Mammary epithelial cell (primary cell): ENCODE measurements at regions not wholly inside any gene's neighbourhood (a gene's known extent, or its start where the extent isn't known, plus 50 kb on each side); places are given as distances from the start of the nearest gene placed in this dataset.

Experiments
- CTCF ChIP-seq, 2 donors: IDR thresholded peaks in 1 of 2; conservative IDR thresholded peaks in 1 of 2; 2 replicates each; pipeline ENCODE4 v1.5.1; 2011 to 2012; ENCODE audit warnings: inconsistent platforms in 2 of 2, low read length in 2 of 2, mild to moderate bottlenecking in 2 of 2, control low read depth in 1 of 2, low read depth in 1 of 2; ENCODE audit not compliant: insufficient read depth in 1 of 2; ENCODE audit errors: extremely low read depth in 1 of 2
- EZH2 ChIP-seq: IDR thresholded peaks from 2 replicates; pipeline ENCODE4 v1.6.1; 2012; ENCODE audit warnings: low read length, inconsistent platforms, borderline replicate concordance

GRCh38 chr22:22369964-22370270 lies 125.3 kb downstream of the VPREB1 start:
- no peak for TF ChIP-seq CTCF (conservative IDR thresholded peaks at IDR 0.05 in 1 of 2, IDR thresholded peaks at IDR 0.05 in 1 of 2; ENCODE audit: extremely low read depth in 1 of 2, insufficient read depth in 1 of 2, low read depth in 1 of 2, low read length in 2 of 2)
- no peak for TF ChIP-seq EZH2
